ENCODE measurements at regions not wholly inside any gene's neighbourhood (a gene's known extent, or its start where the extent isn't known, plus 50 kb on each side); places are given as distances from the start of the nearest gene placed in this dataset.

DNA sequence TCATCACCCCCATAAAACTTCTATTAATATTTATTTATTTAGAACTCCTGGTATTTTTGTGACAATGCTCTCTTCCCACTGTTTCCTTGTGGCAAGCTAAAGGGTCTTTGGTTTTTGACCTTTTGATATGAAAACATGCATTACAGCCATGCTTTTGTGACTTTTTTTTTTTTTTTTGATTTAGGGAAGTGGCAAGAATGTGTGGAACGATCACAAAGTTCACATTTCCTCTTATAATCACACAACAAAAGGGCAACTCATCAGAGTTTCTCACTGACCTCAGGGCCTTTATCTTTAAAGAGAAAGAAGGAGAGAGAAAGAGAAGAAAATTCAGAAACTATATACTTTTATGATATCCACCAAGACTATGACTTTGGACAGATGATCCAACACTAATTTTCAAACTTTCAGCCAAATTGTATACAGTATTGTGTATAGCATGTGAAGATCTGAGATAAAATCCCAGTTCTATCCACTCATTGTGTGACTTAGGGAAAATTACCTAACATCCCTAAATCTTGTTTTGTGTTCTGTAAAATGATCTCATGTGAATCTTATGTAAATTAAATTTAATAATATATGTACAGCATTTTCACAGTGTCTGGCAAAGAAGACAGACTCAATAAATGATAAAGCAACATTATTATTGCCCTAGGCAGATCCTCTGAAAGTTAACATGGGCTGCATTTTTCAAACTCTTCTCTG lies 106.8 kb upstream of the MARCKS start:
- Histone ChIP-seq H3K27me3 (no peaks in the 10 kb centered on the region), H3K36me3 (no peaks in the 10 kb centered on the region), H3K9me3 (no peaks in the 10 kb centered on the region), H3K4me3 (no peak overlapping the region), H3K4me1 (no peaks in the 10 kb centered on the region), H3K27ac (replicated peaks in 1 of 4) (no peak overlapping the region)
- TF ChIP-seq POLR2A (IDR thresholded peaks at IDR 0.05; ENCODE audit: low read depth): no peak
- TF ChIP-seq EP300 (IDR thresholded peaks at IDR 0.05): no peak
- no peak for TF ChIP-seq POLR2AphosphoS5 (IDR thresholded peaks at IDR 0.05)
- intact Hi-C loops (cut with DNase I): no loop called here
- DNase-seq (ENCODE audit: extremely low spot score): no peak
- 59% methylated on average over 1 of the region's 1 CpG for WGBS

DNA sequence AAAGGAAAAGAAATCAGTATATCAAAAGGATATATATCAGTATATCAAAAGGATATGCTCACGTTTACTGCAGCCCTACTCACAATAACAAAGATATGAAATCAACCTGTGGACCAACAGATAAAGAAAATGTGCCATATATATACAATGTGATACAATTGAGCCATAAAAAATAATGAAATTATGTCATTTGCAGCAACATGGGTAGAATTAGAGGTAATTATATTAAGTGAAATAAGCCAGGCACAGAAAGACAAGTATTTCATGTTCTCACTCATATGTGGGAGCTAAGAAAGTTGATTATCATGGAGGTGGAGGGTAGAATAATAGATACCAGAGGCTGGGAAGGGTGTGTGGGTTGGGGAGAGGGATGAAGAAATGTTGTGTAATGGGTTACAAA lies 102.9 kb upstream of the MARCKS start:
- no peak for DNase-seq (ENCODE audit: extremely low spot score)
- intact Hi-C loops (cut with DNase I): no loop called here
- 97% methylated on average over 1 of the region's 1 CpG for WGBS

DNA sequence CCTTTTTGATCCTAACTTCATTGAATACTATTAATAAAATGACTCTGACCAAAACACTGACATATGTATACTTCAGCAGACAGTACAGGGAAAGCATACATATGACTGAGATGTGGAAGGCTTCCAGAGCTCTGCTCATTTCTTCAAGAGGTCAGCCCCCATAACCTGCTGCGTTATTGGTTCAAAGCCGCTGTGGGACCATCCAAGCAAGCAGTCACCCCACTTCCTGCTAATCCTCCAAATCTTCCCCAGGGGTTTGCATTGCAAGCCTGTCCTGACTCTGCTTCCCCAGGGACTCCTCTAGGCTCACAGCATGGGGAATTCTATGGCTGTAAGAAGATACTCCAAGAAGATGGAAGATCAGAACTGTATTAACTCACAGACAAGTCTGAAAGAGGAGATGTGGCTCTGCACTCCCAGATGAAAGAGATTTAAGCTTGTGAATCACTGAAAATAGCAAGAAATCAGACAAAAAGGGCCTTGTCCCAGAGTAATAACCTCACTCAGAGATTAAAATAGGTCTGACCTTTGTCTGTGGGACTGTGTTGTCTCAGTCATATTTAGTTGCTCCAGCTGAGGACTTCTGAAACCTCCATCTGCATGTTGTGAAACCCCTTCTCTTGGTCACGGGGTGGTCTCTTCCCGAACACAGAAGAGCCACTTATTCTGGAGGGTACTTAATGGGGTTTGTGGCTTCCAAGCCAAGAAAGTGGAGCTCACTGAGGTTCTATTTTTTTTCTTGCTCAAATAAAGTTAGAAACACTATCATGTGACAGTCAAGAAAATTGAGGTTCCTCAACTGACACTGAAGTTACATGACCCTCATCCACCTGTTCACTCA lies 101.5 kb upstream of the MARCKS start:
- intact Hi-C loops (cut with DNase I): no loop called here
- Histone ChIP-seq H3K9me3 (no peaks in the 10 kb centered on the region), H3K27me3 (no peaks in the 10 kb centered on the region), H3K36me3 (no peaks in the 10 kb centered on the region), H3K27ac (replicated peaks in 1 of 4) (no peak overlapping the region), H3K4me3 (no peak overlapping the region), H3K4me1 (no peaks in the 10 kb centered on the region)
- 79% methylated on average over 4 of the region's 4 CpGs for WGBS
- TF ChIP-seq, protein P1, sequence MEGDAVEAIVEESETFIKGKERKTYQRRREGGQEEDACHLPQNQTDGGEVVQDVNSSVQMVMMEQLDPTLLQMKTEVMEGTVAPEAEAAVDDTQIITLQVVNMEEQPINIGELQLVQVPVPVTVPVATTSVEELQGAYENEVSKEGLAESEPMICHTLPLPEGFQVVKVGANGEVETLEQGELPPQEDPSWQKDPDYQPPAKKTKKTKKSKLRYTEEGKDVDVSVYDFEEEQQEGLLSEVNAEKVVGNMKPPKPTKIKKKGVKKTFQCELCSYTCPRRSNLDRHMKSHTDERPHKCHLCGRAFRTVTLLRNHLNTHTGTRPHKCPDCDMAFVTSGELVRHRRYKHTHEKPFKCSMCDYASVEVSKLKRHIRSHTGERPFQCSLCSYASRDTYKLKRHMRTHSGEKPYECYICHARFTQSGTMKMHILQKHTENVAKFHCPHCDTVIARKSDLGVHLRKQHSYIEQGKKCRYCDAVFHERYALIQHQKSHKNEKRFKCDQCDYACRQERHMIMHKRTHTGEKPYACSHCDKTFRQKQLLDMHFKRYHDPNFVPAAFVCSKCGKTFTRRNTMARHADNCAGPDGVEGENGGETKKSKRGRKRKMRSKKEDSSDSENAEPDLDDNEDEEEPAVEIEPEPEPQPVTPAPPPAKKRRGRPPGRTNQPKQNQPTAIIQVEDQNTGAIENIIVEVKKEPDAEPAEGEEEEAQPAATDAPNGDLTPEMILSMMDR (IDR thresholded peaks at IDR 0.05): no peak
- TF ChIP-seq EP300 (IDR thresholded peaks at IDR 0.05) (no peak), POLR2AphosphoS5 (IDR thresholded peaks at IDR 0.05) (no peak), POLR2A (IDR thresholded peaks at IDR 0.05; ENCODE audit: low read depth) (no peak)
- no peak for DNase-seq (ENCODE audit: extremely low spot score)

More for the DNA sequence above, 102.9 kb upstream of the MARCKS start:
- TF ChIP-seq POLR2AphosphoS5 (IDR thresholded peaks at IDR 0.05) (no peak), POLR2A (IDR thresholded peaks at IDR 0.05; ENCODE audit: low read depth) (no peak), EP300 (IDR thresholded peaks at IDR 0.05) (no peak)
- TF ChIP-seq, protein P1 (IDR thresholded peaks at IDR 0.05): no peak
- H3K36me3 ChIP-seq: no peaks in the 10 kb centered on the region
- H3K4me3 ChIP-seq: no peak overlapping the region
- no peaks in the 10 kb centered on the region for H3K4me1 ChIP-seq
- no peaks in the 10 kb centered on the region for H3K9me3 ChIP-seq
- H3K27ac ChIP-seq (replicated peaks in 1 of 4): no peak overlapping the region
- no peaks in the 10 kb centered on the region for H3K27me3 ChIP-seq

DNA sequence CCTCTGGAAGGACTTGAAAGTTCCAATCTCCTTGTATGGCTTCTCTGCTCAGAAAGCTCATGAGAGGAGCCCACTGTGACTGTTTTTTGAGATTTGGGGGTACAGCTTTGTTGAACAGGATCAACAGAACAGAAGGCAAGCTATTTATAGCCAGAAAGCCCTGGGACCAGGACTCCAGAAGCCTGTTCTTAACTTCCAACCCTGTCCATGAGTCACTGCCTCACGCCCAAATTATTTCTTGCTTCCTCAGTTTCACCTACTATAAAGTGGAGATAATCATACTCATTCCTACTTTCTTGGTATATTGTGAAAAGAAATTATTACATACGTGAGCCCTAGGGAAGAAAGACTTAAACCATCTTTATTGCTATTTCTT lies 100.9 kb upstream of the MARCKS start:
- no peak overlapping the region for H3K4me3 ChIP-seq
- no peaks in the 10 kb centered on the region for H3K9me3 ChIP-seq
- no peaks in the 10 kb centered on the region for H3K27me3 ChIP-seq
- no peaks in the 10 kb centered on the region for H3K36me3 ChIP-seq
- TF ChIP-seq POLR2AphosphoS5 (IDR thresholded peaks at IDR 0.05) (no peak), EP300 (IDR thresholded peaks at IDR 0.05) (no peak), POLR2A (IDR thresholded peaks at IDR 0.05; ENCODE audit: low read depth) (no peak)
- TF ChIP-seq, protein P1 (IDR thresholded peaks at IDR 0.05): no peak
- H3K27ac ChIP-seq (replicated peaks in 1 of 4): no peak overlapping the region
- intact Hi-C loops (cut with DNase I): no loop called here
- WGBS: 93% methylated on average over 2 of the region's 2 CpGs
- DNase-seq (ENCODE audit: extremely low spot score): no peak
- H3K4me1 ChIP-seq: no peaks in the 10 kb centered on the region

DNA sequence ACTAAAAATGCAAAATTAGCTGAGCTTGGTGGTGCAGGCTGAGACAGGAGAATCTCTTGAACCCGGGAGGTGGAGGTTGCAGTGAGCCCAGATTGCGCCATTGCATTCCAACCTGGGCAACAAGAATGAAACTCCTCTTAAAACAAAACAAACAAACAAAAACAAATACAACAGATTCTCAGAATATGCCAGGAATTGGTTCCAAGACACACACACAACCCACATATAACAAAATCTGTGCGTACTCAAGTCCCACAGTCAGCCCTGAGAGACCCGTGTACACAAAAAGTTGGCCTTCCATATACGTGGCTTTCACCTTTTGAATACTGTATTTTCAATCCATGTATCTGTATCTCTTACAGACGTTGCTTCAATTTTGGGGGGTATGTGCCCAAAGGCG lies 98.9 kb upstream of the MARCKS start:
- WGBS: 79% methylated on average over 7 of the region's 7 CpGs
- Histone ChIP-seq H3K27ac (replicated peaks in 1 of 4) (no peak overlapping the region), H3K36me3 (no peaks in the 10 kb centered on the region), H3K4me1 (peaks cover 0 to 6% (median 0%) of the 10 kb centered on the region in 4 donors), H3K27me3 (no peaks in the 10 kb centered on the region), H3K4me3 (no peak overlapping the region), H3K9me3 (no peaks in the 10 kb centered on the region)
- intact Hi-C loops (cut with DNase I): no loop called here
- TF ChIP-seq, protein P1 (IDR thresholded peaks at IDR 0.05): no peak
- no peak for TF ChIP-seq POLR2A (IDR thresholded peaks at IDR 0.05; ENCODE audit: low read depth)
- no peak for TF ChIP-seq EP300 (IDR thresholded peaks at IDR 0.05)
- TF ChIP-seq POLR2AphosphoS5 (IDR thresholded peaks at IDR 0.05): no peak
- DNase-seq (ENCODE audit: extremely low spot score): no peak
